ENCODE measurements at regions not wholly inside any gene's neighbourhood (a gene's known extent, or its start where the extent isn't known, plus 50 kb on each side); places are given as distances from the start of the nearest gene placed in this dataset.

DNA sequence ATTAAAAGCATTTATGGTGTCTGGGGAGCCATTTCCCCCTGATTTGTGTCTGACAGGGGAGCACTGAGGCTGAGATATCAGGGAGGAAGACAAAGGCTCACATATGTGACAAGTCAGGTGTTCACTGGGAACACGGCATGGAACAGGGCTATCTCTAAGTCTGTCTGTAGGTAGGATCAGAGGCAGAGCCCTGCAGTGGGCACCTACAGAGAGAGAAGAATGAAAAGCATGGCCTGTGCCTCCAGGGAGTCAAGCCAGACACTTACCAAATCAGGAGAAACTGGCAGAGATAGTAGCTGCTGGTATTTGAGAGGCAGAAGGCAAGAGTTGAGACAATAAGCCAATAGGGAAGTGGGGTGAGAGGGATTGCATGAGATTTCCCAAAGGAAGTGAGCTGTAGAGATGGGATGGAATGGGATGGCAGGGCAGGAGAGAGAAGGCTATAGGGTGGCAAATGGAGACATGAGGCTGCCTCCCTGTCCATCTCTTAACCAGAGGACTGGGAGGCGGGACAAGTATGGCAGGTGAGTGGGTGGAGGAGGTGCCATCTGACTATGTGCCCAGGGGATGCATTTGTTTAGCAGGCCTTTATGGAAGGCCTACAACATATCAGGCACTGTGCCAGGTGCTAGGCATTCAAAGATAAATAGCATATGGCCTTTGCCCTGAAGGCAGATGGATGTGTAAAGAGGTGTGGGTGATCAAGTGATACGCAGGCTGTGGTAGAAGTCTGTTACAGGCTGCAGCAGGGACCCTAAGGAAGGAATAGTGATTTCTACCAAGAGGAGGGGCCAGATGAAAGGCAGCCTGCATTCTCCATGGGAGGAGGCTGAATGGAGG lies 136.2 kb upstream of the IPO9 start:
- no peak overlapping the region for H3K4me3 ChIP-seq (ENCODE audit: low read depth, low read length)
- no peak for DNase-seq (ENCODE audit: low read depth)
- TF ChIP-seq MYC (IDR thresholded peaks at IDR 0.05; ENCODE audit: low read depth, low read length) (no peak), POLR2A (IDR thresholded peaks at IDR 0.05; ENCODE audit: extremely low read depth, insufficient read length) (no peak), CTCF (IDR thresholded peaks at IDR 0.05; ENCODE audit: low read depth, low read length) (no peak)
- TF ChIP-seq, protein P1, sequence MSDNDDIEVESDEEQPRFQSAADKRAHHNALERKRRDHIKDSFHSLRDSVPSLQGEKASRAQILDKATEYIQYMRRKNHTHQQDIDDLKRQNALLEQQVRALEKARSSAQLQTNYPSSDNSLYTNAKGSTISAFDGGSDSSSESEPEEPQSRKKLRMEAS (IDR thresholded peaks at IDR 0.05; ENCODE audit: low read depth, low read length) = no peak

- H3K4me3 ChIP-seq (ENCODE audit: low read depth, low read length) = no peak overlapping the region
- no peak for DNase-seq (ENCODE audit: low read depth)
Observed at GRCh38 chr1:201693890-201694607, 134.9 kb upstream of the IPO9 start.

DNA sequence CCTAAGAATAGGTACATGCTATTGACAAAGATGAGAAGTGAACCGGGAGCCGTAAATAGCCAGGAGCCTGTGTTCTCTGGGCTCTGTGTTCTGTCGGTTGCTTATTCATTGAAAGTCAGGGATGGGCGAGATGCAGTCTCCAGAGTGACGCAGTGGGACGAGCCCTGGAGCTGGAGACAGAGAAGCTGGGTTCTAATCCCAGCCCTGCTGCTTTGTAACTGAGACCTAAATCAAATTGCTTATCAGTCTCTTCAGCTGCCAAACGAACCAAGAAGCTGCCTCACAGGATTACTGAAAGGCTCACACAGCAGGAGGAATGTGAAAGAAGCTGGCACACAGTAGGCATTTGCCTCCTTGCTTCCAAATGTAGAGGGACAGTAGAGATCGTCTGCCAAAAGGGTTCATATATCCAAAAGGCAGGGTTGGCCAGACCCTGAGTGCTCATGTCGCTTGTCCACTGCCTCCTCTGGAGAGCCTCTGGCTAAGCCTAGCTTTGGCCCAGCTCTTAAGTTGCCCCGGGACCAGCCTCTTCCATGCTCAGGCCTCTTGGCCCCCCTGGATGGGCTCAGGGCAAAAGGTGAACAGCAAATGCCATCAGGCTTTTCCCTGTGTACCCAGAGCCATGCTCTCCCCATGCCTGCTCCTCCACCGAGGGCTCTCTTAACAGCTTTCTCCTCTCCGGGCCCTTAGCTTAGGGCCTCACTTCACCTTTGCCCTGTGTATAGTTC lies 134.2 kb upstream of the IPO9 start:
- DNase-seq (ENCODE audit: low read depth) = no peak
- no peak for TF ChIP-seq POLR2A (IDR thresholded peaks at IDR 0.05; ENCODE audit: extremely low read depth, insufficient read length)
- no peak for TF ChIP-seq MYC (IDR thresholded peaks at IDR 0.05; ENCODE audit: low read depth, low read length)
- TF ChIP-seq, protein P1 (IDR thresholded peaks at IDR 0.05; ENCODE audit: low read depth, low read length) = no peak
- TF ChIP-seq CTCF (IDR thresholded peaks at IDR 0.05; ENCODE audit: low read depth, low read length) = no peak
- H3K4me3 ChIP-seq (ENCODE audit: low read depth, low read length) = no peak overlapping the region

More at GRCh38 chr1:201693890-201694607, 134.9 kb upstream of the IPO9 start:
- TF ChIP-seq, protein P1 (IDR thresholded peaks at IDR 0.05; ENCODE audit: low read depth, low read length) = no peak
- TF ChIP-seq POLR2A (IDR thresholded peaks at IDR 0.05; ENCODE audit: extremely low read depth, insufficient read length) (no peak), MYC (IDR thresholded peaks at IDR 0.05; ENCODE audit: low read depth, low read length) (no peak), CTCF (IDR thresholded peaks at IDR 0.05; ENCODE audit: low read depth, low read length) (no peak)

DNA sequence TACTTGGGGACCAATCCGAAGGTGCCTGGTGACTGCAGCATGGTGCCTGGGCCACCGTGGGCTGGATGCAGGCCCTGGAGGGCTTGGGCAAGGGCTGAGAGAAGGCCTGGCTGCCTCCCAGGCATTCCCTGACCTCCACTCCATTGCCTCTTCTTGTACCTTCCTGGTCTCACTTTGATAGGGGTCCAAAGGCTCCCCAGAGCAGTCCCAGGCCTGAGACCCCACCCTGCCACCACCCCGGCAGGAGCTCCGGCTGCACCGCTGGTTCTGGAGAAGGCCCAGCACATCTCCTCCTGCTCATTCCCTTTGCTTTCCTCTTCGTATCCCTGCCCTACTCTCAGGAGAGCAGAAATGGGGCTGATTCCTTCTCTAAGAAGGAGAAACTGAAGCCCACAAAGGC lies 133.3 kb upstream of the IPO9 start:
- no peak overlapping the region for H3K4me3 ChIP-seq (ENCODE audit: low read depth, low read length)
- TF ChIP-seq, protein P1 (IDR thresholded peaks at IDR 0.05; ENCODE audit: low read depth, low read length) = no peak
- TF ChIP-seq MYC (IDR thresholded peaks at IDR 0.05; ENCODE audit: low read depth, low read length) = no peak
- TF ChIP-seq CTCF (IDR thresholded peaks at IDR 0.05; ENCODE audit: low read depth, low read length) = no peak
- TF ChIP-seq POLR2A (IDR thresholded peaks at IDR 0.05; ENCODE audit: extremely low read depth, insufficient read length) = no peak
- no peak for DNase-seq (ENCODE audit: low read depth)

DNA sequence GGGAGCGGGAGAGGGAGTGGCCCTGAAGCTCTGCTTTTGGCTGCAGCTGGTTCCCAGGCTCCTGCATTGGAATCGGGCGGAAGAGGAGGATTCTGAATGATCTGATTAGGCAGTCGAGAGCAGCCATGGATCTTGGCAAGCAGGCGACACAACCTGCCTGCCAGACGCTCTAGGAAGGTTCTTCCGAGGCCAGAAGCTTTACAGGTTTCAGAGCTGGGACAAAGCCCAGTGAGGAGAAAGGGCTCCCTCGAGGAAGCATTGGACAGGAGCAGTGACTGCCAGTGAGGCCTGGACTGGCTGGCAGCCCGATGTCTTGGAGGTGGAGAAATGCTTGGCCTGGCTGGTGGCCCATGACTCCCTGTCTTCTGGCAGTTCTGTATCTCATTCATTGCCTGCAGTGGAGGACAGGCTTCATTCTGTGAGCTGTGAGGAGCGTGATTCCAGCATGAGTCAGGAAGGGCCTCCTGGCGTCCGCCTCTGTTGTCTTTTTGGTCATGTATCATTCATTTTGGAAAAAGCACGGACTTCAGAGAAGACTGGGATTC lies 132.7 kb upstream of the IPO9 start:
- TF ChIP-seq POLR2A (IDR thresholded peaks at IDR 0.05; ENCODE audit: extremely low read depth, insufficient read length) = no peak
- DNase-seq (ENCODE audit: low read depth) = no peak
- no peak overlapping the region for H3K4me3 ChIP-seq (ENCODE audit: low read depth, low read length)

Data from NB4 (cell line).